HEK293 (cell line): ENCODE measurements at regions not wholly inside any gene's neighbourhood (a gene's known extent, or its start where the extent isn't known, plus 50 kb on each side); places are given as distances from the start of the nearest gene placed in this dataset.

ENCODE experiments used
- CTCF ChIP-seq: fragments of 450-650 bp; formaldehyde crosslinking; IDR thresholded peaks from 2 replicates; pipeline ENCODE4 v1.5.1; 2016; ENCODE audit warnings: missing biosample characterization, missing genetic modification characterization
- EGR2 ChIP-seq: fragments of 450-650 bp; formaldehyde crosslinking; IDR thresholded peaks from 2 replicates; pipeline ENCODE4 v1.5.1; 2016; ENCODE audit warnings: low read depth, missing biosample characterization, missing genetic modification characterization
- KLF8 ChIP-seq: fragments of 450-650 bp; formaldehyde crosslinking; IDR thresholded peaks from 2 replicates; pipeline ENCODE4 v1.5.1; 2016; ENCODE audit warnings: missing biosample characterization, missing genetic modification characterization
- PRDM6 ChIP-seq: fragments of 450-650 bp; formaldehyde crosslinking; IDR thresholded peaks from 2 replicates; pipeline ENCODE4 v1.5.1; 2017; ENCODE audit warnings: missing biosample characterization, missing genetic modification characterization
- TCF7L2 ChIP-seq: IDR thresholded peaks from 2 replicates; pipeline ENCODE4 v1.6.1; 2011; ENCODE audit warnings: low read depth, mild to moderate bottlenecking, inconsistent platforms, low read length, moderate library complexity, borderline replicate concordance
- ZNF274 ChIP-seq, 2 experiments: fragments of 200-500 bp in 1 of 2; fragments of 450-650 bp in 1 of 2; sonication (Bioruptor generic) in 1 of 2; formaldehyde crosslinking in 1 of 2; IDR thresholded peaks; 2 replicates each; pipeline versions ENCODE4 v1.5.1 to v1.6.1; 2014 to 2016; ENCODE audit warnings: borderline replicate concordance in 1 of 2, inconsistent platforms in 1 of 2, low read length in 1 of 2, missing biosample characterization in 1 of 2, missing genetic modification characterization in 1 of 2
- ZNF404 ChIP-seq: fragments of 450-650 bp; formaldehyde crosslinking; IDR thresholded peaks from 2 replicates; pipeline ENCODE4 v1.5.1; 2017; ENCODE audit warnings: missing biosample characterization, missing genetic modification characterization
- ZNF558 ChIP-seq: fragments of 450-650 bp; formaldehyde crosslinking; IDR thresholded peaks from 2 replicates; pipeline ENCODE4 v1.5.1; 2016; ENCODE audit warnings: missing biosample characterization, missing genetic modification characterization

GRCh38 chr4:171130256-171130801 is 682.9 kb upstream of the GALNTL6 start:
- TF ChIP-seq PRDM6 (tag by site-specific recombination): no peak
- TF ChIP-seq EGR2 (tag by site-specific recombination): no peak
- no peak for TF ChIP-seq TCF7L2
- TF ChIP-seq ZNF404: no peak
- TF ChIP-seq CTCF (tag by site-specific recombination): no peak
- TF ChIP-seq ZNF274 (IDR thresholded peaks at IDR 0.05; ENCODE audit: low read length): no peak
- no peak for TF ChIP-seq ZNF274 (tag by site-specific recombination; IDR thresholded peaks at IDR 0.05; ENCODE audit: borderline replicate concordance)
- no peak for TF ChIP-seq KLF8 (tag by site-specific recombination)
- no peak for TF ChIP-seq ZNF558 (tag by site-specific recombination)
